ENCODE measurements at regions not wholly inside any gene's neighbourhood (a gene's known extent, or its start where the extent isn't known, plus 50 kb on each side); places are given as distances from the start of the nearest gene placed in this dataset.
"Not testable (repeated sequence)": the region's sequence is repeated elsewhere in the genome, so short reads cannot be mapped to it uniquely, and the experiment has no call there.

DNA sequence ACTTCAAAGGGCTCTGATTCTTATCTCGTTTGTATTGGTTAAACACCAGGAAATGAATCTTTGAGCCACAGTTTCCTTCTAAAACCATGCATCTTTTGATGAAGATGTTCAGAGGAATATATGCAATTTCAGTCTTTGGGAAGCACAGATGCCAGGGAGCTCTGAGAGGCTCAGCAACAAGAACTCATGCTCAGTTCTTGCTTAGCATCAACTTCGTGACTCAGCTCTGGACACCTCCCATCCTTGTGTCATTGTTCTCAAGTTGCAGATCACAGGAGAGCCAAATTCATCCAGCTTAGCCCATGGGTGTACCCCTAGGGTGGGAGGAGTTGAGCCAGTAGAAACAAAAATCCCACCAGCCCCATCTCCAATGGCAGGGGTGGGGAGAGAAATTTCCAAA is 219.6 kb upstream of the MAOA start:
- DNase-seq (ENCODE audit: low spot score): no peak
- H3K27ac Mint-ChIP-seq (ENCODE audit: unreplicated experiment): no peak overlapping the region
- H3K9me3 Mint-ChIP-seq (ENCODE audit: low read depth): peaks cover 35% of the 10 kb centered on the region
- no peaks in the 10 kb centered on the region for H3K36me3 Mint-ChIP-seq (ENCODE audit: low read depth)
- H3K4me1 Mint-ChIP-seq (ENCODE audit: low read depth): no peaks in the 10 kb centered on the region
- no peaks in the 10 kb centered on the region for H3K27me3 Mint-ChIP-seq (ENCODE audit: low read depth)
- no peak overlapping the region for H3K4me3 Mint-ChIP-seq (ENCODE audit: unreplicated experiment)
- TF ChIP-seq, protein P1, sequence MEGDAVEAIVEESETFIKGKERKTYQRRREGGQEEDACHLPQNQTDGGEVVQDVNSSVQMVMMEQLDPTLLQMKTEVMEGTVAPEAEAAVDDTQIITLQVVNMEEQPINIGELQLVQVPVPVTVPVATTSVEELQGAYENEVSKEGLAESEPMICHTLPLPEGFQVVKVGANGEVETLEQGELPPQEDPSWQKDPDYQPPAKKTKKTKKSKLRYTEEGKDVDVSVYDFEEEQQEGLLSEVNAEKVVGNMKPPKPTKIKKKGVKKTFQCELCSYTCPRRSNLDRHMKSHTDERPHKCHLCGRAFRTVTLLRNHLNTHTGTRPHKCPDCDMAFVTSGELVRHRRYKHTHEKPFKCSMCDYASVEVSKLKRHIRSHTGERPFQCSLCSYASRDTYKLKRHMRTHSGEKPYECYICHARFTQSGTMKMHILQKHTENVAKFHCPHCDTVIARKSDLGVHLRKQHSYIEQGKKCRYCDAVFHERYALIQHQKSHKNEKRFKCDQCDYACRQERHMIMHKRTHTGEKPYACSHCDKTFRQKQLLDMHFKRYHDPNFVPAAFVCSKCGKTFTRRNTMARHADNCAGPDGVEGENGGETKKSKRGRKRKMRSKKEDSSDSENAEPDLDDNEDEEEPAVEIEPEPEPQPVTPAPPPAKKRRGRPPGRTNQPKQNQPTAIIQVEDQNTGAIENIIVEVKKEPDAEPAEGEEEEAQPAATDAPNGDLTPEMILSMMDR (IDR thresholded peaks at IDR 0.05): no peak

DNA sequence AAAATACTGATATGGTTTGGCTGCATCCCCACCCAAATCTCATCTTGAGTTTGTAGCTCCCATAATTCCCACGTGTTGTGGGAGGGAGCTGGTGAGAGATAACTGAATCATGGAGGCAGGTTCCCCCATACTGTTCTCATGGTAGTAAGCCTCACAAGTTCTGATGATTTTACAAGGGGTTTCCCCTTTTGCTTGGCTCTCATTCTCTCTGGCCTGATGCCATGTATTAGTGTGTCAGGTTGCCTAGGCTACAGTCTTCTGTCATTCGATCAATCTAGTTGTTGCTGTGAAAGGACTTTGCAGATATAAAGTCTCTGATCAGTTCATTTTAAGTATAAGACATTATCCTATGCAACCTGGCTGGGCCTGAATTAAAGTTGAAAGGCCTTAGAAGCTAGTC is 209.3 kb upstream of the MAOA start:
- TF ChIP-seq, protein P1 (IDR thresholded peaks at IDR 0.05): no peak
- Mint-ChIP-seq H3K9me3 (ENCODE audit: low read depth) (peaks cover 17% of the 10 kb centered on the region), H3K27me3 (ENCODE audit: low read depth) (no peaks in the 10 kb centered on the region), H3K4me3 (ENCODE audit: unreplicated experiment) (no peak overlapping the region), H3K27ac (ENCODE audit: unreplicated experiment) (no peak overlapping the region), H3K36me3 (ENCODE audit: low read depth) (no peaks in the 10 kb centered on the region), H3K4me1 (ENCODE audit: low read depth) (no peaks in the 10 kb centered on the region)
- DNase-seq (ENCODE audit: low spot score): no peak

DNA sequence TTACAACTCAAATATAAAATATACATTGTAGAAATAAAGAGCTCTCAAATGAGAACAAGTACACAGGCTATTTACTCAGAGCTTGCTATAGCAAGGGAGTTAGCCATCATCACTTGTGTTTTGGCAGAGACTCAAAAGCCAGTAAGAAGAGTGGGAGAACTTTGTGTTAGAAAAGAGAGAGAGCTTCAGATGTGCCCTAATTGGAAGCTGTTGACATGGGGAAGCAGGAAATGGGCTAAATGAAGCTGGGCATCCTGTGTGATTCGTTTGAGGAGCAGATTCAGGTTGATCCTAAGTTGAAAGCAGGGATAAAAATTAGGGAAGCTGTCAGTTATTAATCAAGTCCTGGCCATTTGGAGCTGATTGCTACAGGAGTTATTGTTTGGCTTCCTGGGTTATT is 207.4 kb upstream of the MAOA start:
- Mint-ChIP-seq H3K4me1 (ENCODE audit: low read depth) (no peaks in the 10 kb centered on the region), H3K27me3 (ENCODE audit: low read depth) (no peaks in the 10 kb centered on the region), H3K27ac (ENCODE audit: unreplicated experiment) (no peak overlapping the region), H3K36me3 (ENCODE audit: low read depth) (no peaks in the 10 kb centered on the region), H3K9me3 (ENCODE audit: low read depth) (peaks cover 25% of the 10 kb centered on the region), H3K4me3 (ENCODE audit: unreplicated experiment) (no peak overlapping the region)
- no peak for DNase-seq (ENCODE audit: low spot score)
- TF ChIP-seq, protein P1 (IDR thresholded peaks at IDR 0.05): no peak

DNA sequence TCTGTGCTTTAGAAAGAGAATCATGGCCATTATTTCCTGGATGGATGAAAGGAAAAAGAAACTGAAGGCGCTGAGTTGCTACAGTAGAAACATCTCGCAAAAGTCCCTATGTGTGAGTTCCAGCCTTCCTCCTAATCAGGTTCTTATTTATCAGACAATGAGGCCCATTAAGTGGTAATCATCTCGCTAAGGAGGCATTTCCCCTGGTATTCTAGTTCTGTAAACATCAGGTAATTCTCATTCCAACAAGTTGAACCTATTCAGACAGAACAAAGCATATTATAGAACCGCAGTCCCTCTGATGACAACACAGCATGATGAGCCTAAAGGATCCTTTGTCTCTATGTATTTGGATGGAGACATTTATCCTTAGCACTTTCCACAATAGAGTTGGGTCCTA is 205.7 kb upstream of the MAOA start:
- Mint-ChIP-seq H3K36me3 (ENCODE audit: low read depth) (no peaks in the 10 kb centered on the region), H3K4me3 (ENCODE audit: unreplicated experiment) (no peak overlapping the region), H3K27me3 (ENCODE audit: low read depth) (no peaks in the 10 kb centered on the region), H3K27ac (ENCODE audit: unreplicated experiment) (no peak overlapping the region), H3K9me3 (ENCODE audit: low read depth) (peaks cover 27% of the 10 kb centered on the region), H3K4me1 (ENCODE audit: low read depth) (no peaks in the 10 kb centered on the region)
- no peak for DNase-seq (ENCODE audit: low spot score)
- TF ChIP-seq, protein P1 (IDR thresholded peaks at IDR 0.05): no peak

DNA sequence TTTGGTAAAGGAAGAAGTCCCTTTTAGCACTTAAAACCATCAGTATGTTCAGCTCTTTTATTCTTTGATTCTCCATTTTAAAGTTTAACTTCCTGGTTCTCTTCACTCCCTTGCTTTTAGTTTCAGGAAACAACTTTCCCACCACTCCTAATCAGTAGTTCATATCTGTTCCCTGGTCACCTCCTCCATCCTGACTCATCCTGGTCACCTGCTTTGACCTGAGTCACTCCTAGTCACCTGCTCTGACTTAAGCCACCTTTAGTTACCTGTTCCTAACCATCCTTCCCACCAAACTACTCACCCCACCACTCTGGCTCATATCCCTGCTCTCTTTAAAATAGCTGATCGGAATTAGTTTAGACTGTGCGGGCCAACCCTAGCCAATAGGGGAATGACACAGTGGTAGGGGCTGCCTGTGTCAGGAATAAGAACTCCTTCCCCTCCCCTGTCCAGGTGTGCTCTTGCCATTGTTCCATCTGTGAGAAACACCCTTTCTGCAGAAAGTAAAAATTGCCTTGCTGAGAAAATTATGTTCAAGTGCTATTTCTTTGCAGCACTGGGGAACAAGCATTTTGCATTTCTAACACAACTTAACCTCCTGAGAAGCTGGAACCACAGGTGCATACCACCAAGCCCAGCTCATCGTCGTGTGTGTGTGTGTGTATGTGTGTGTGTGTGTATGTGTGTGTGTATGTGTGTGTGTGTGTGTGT is 204.0 kb upstream of the MAOA start:
- H3K27me3 Mint-ChIP-seq (ENCODE audit: low read depth); H3K4me3 Mint-ChIP-seq (ENCODE audit: unreplicated experiment); H3K27ac Mint-ChIP-seq (ENCODE audit: unreplicated experiment); H3K4me1 Mint-ChIP-seq (ENCODE audit: low read depth); DNase-seq (ENCODE audit: low spot score); H3K36me3 Mint-ChIP-seq (ENCODE audit: low read depth): not testable (repeated sequence)
- peaks cover 31% of the 10 kb centered on the region for H3K9me3 Mint-ChIP-seq (ENCODE audit: low read depth)

DNA sequence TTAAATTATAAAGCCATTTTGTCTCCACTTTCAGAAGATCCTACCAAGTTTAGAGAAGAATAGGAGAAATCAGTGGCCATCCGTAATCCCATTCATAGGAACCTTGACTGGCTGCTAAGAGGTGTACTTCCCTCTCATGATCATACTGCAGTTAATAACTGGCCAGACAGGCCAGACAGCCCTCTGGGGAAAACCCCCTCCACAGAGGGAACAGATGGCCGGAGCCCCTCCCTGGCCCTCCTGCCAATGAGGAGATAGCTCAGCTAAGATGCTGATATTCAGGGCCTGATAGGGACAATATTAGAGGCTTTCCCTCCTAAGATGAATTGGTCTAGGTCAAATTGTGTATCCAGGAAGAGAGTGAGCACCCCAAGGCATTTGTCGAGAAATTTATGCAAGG is 200.0 kb upstream of the MAOA start:
- TF ChIP-seq, protein P1 (IDR thresholded peaks at IDR 0.05): no peak
- DNase-seq (ENCODE audit: low spot score): no peak
- Mint-ChIP-seq H3K27ac (ENCODE audit: unreplicated experiment) (no peak overlapping the region), H3K36me3 (ENCODE audit: low read depth) (no peaks in the 10 kb centered on the region), H3K4me1 (ENCODE audit: low read depth) (no peaks in the 10 kb centered on the region), H3K27me3 (ENCODE audit: low read depth) (no peaks in the 10 kb centered on the region), H3K4me3 (ENCODE audit: unreplicated experiment) (no peak overlapping the region), H3K9me3 (ENCODE audit: low read depth) (peaks cover 22% of the 10 kb centered on the region)

Measured in chondrocyte (in vitro differentiated cells).